GM21360 (cell line): ENCODE measurements at regions not wholly inside any gene's neighbourhood (a gene's known extent, or its start where the extent isn't known, plus 50 kb on each side); places are given as distances from the start of the nearest gene placed in this dataset.
"Not testable (repeated sequence)": the region's sequence is repeated elsewhere in the genome, so short reads cannot be mapped to it uniquely, and the experiment has no call there.

Source experiments
- ATAC-seq: cut with Tn5 transposase; IDR thresholded peaks from one replicate; pipeline ENCODE4 v1.9.1; 2021; ENCODE audit warnings: mild to moderate bottlenecking, moderate library complexity; ENCODE audit not compliant: unreplicated experiment

GRCh38 chr4:37771771-37772170, 54.7 kb upstream of the PGM2 start:
- ATAC-seq, result no peak

GRCh38 chr4:37770016-37770415, 56.5 kb upstream of the PGM2 start:
- no peak for ATAC-seq

- no peak for ATAC-seq
Measured at GRCh38 chr4:37769391-37769989, 57.0 kb upstream of the PGM2 start.

- no peak for ATAC-seq
Measured at GRCh38 chr4:37767546-37767945, 58.9 kb upstream of the PGM2 start.

- ATAC-seq, result no peak
Measured at GRCh38 chr4:37767019-37767418, 59.5 kb upstream of the PGM2 start.

- peak; percentile 60 for ATAC-seq
Measured at GRCh38 chr4:37765741-37766140, 60.7 kb upstream of the PGM2 start.

DNA sequence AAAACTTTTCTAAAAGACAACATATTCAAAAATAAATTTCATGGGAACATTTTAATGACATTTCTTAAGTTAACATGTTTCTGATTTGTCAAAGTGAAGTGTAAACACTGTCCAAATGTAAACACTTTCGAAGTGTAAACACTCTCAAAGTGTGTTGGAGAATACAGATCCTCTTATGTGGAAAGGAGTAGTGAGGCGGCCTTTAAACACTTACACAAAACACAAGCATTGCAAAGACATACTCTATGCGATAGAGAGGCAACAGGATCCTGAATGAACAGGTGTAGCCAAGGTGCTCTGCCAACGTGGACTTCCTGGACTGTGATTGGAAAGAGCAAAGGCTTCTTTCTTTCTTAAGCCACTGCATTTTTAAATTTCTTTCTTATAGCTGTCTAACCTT, 62.7 kb upstream of the PGM2 start:
- ATAC-seq, result no peak

DNA sequence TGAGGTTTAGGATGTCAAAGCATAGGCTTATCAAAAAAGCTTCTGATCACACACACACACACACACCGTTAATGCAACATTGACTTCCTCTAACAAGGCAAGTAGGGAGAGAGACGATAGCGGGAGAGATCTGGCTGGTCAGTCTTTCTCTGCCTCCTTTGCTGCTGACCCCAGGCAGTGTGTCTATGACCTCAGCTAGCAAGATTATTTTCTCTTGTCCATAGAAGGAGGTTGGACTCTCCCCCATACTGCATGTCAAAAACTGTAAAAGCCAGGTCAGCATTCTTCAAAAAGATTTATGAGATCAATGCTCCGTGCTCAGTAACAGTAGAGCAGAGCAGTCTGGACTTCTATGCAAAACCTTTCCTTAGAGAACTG, 63.5 kb upstream of the PGM2 start:
- ATAC-seq, result no peak

- ATAC-seq, result no peak
Measured at GRCh38 chr4:37762294-37762990, 64.0 kb upstream of the PGM2 start.

DNA sequence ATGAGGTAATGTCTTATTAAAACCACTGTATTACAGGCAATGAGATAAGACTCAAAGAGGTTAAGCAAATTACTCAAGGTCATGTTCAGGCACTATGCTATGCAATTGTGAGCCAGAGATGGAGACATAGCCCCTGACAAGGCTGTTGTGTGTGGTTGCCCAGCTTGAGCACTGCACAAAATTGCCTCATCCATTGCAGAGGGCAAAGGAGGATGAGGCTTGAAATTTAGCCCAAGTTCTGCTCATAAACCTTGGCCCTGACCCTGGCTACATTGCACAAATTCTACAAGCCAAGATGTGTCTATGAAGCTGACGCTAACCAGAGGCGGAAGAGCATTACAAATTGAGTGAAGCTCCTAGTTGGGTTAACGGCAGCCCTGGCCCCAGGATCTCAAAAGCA, 65.6 kb upstream of the PGM2 start:
- no peak for ATAC-seq

DNA sequence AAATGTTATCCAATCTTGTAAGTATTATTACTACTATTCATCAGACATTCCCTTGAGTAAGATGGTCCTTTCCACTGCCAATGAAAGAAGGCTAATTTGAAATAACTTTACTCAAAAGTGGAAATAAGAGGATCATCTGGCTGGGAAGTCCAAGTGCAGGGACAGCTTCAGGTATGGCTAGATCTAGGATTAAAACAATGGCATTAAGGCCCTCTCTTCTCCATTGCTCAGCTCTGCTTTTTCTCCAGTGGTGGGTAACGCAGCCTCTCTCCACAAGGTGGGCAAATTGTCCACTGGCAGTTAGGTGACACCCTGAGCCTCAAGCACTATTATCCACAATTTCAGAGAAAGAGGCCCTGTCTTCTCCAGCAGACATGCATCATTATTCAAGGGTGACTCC, 66.7 kb upstream of the PGM2 start:
- no peak for ATAC-seq

- ATAC-seq, result no peak
Measured at GRCh38 chr4:37758226-37758625, 68.3 kb upstream of the PGM2 start.

GRCh38 chr4:37757761-37758160, 68.7 kb upstream of the PGM2 start:
- ATAC-seq, result no peak

- no peak for ATAC-seq
Measured at GRCh38 chr4:37757121-37757520, 69.4 kb upstream of the PGM2 start.

DNA sequence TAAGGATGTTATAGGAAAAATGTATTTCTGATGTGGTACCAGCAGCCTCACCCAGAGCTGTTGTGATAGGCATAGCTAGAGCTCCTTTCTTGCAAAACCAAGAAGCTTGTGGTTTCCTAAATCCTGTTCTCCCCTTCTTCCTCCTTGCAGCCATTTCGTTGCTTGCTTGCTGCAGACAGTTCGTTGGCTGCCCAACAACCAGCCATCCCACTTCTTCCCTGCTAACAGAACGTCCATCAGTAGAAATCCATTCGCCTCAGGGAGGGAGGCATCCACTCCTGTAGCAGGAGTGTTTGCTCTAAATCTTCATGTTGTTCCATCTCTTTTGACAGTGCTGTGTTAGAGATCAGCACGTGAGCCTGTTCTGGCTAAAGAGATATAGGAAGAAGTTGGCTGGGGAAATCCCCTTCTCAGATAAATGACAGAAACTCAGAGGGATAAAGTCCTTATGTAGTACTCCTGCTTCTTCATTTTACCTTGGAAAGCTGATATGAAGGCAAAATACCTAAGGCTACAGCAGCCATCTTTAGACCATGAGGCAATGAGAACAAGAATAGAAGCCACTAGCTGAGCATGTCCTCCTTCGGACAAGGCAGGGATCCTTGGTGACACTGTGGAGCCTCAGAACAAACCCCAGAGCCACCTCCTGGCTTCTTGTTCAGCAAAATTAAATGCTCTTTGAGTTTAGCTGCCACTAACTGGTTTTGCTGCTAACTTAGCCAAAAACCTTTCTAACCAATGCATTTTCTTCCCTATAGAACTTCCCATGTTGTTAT, 68.4 kb upstream of the RELL1 start:
- ATAC-seq, result no peak

DNA sequence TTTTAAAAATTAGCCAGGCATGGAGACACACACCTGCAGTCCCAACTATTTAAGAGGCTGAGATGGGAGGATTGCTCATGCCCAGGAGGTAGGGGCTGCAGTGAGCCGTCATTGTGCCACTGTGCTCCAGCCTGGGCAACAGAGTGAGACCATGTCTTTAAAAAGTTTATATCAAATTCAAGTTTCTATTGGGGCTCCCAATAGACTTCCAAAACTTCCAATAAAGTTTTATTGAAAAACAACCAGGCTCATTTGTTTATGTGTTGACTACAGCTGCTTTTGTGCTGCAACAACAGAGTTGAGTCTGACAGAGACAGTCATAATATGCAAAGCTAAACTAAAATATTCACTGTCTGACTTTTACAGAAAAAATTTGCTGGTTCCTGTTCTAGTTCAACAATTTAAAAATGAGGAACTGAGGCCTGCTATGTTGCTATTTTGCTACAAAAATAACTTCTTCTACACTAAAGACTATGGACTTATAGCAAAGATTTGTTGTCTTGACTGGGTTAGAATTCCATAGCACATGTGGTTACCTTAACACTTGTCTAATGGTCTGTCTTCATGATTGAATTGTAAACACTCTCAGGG, 63.3 kb upstream of the RELL1 start:
- ATAC-seq, result peak; percentile 57

GRCh38 chr4:37748485-37748884, 62.3 kb upstream of the RELL1 start:
- no peak for ATAC-seq

GRCh38 chr4:37747772-37748330, 61.7 kb upstream of the RELL1 start:
- ATAC-seq, result no peak

GRCh38 chr4:37746852-37747251, 60.7 kb upstream of the RELL1 start:
- not testable (repeated sequence) for ATAC-seq

GRCh38 chr4:37745946-37746345, 59.8 kb upstream of the RELL1 start:
- no peak for ATAC-seq

DNA sequence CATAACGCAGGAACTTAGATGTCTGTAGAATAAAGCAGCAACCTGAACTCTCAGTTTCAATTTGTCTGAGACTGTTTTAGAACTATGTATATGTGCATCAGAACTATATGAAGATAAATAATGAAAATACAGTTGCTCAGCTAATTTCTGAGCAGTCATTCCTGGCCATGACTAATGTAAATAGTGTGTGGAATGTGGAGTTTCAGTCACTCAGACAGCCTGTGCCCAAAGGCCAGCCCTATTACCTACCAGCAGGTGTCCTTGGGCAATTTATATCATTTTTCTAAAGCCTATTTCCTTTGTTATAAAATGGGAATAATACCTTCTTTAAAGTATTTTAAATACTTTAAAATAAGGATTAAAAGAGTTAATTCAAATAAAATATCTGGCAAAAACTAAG, 56.0 kb upstream of the RELL1 start:
- no peak for ATAC-seq

DNA sequence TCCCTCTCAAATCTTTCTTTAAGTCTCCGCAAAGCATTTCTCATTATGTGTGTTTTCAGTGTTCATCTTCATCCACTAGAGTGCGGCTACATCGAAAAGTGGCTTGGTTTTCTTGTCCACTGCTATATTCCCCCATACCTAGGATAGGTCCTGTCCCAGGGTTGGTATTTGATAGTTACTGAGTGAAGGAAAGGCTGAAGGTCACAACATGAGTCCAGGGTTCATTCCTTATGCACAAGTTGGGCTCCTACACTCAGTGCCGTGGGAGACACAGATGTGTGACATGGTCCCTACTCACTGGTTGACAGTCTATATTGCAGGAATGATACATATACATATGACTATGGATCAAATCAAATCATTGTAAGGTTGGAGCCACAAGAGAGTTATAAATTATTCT, 55.4 kb upstream of the RELL1 start:
- no peak for ATAC-seq
